Chondrocyte (in vitro differentiated cells): ENCODE measurements at regions not wholly inside any gene's neighbourhood (a gene's known extent, or its start where the extent isn't known, plus 50 kb on each side); places are given as distances from the start of the nearest gene placed in this dataset.

Source experiments
- DNase-seq: peaks from one replicate; pipeline ENCODE4 v3.0.0; 2021; ENCODE audit warnings: mixed read lengths, low spot score
- H3K27ac Mint-ChIP-seq: one replicate; pipeline ENCODE4 v1.8.0; 2021; ENCODE audit warnings: mild to moderate bottlenecking, moderate library complexity, mixed read lengths; ENCODE audit not compliant: unreplicated experiment
- H3K27me3 Mint-ChIP-seq: 2 replicates; pipeline ENCODE4 v1.8.0; 2021; ENCODE audit warnings: low read depth, mixed read lengths
- H3K36me3 Mint-ChIP-seq: 2 replicates; pipeline ENCODE4 v1.8.0; 2021; ENCODE audit warnings: low read depth, mixed read lengths
- H3K4me1 Mint-ChIP-seq: 2 replicates; pipeline ENCODE4 v1.8.0; 2021; ENCODE audit warnings: low read depth, mild to moderate bottlenecking, mixed read lengths
- H3K4me3 Mint-ChIP-seq: one replicate; pipeline ENCODE4 v1.8.0; 2021; ENCODE audit warnings: mild to moderate bottlenecking, moderate library complexity, mixed read lengths; ENCODE audit not compliant: unreplicated experiment
- H3K9me3 Mint-ChIP-seq: 2 replicates; pipeline ENCODE4 v1.8.0; 2021; ENCODE audit warnings: low read depth, mixed read lengths
- CTCF ChIP-seq: fragments of 200-600 bp; sonication (generic); IDR thresholded peaks from 2 replicates; pipeline ENCODE4 v1.5.0; 2021; ENCODE audit warnings: antibody characterized with exemption, mild to moderate bottlenecking, moderate library complexity

- H3K27me3 Mint-ChIP-seq: no peaks in the 10 kb centered on the region
- peaks cover 5% of the 10 kb centered on the region for H3K4me1 Mint-ChIP-seq
- H3K4me3 Mint-ChIP-seq: no peak overlapping the region
- H3K9me3 Mint-ChIP-seq: no peaks in the 10 kb centered on the region
- H3K27ac Mint-ChIP-seq: no peak overlapping the region
- no peak for DNase-seq
- no peaks in the 10 kb centered on the region for H3K36me3 Mint-ChIP-seq
- no peak for TF ChIP-seq CTCF
Measured at GRCh38 chr2:183866666-183867065, 731.7 kb upstream of the ZNF804A start.

GRCh38 chr2:183867206-183867605 lies 731.1 kb upstream of the ZNF804A start:
- H3K9me3 Mint-ChIP-seq: no peaks in the 10 kb centered on the region
- H3K4me1 Mint-ChIP-seq: peaks cover 5% of the 10 kb centered on the region
- no peaks in the 10 kb centered on the region for H3K27me3 Mint-ChIP-seq
- DNase-seq: no peak
- no peak overlapping the region for H3K4me3 Mint-ChIP-seq
- H3K36me3 Mint-ChIP-seq: no peaks in the 10 kb centered on the region
- no peak overlapping the region for H3K27ac Mint-ChIP-seq
- no peak for TF ChIP-seq CTCF

- H3K27ac Mint-ChIP-seq: no peak overlapping the region
- H3K4me3 Mint-ChIP-seq: no peak overlapping the region
Measured at GRCh38 chr2:183868153-183868552, 730.2 kb upstream of the ZNF804A start.

GRCh38 chr2:183868707-183869106 lies 729.6 kb upstream of the ZNF804A start:
- H3K4me1 Mint-ChIP-seq: peaks cover 5% of the 10 kb centered on the region

More at GRCh38 chr2:183868153-183868552, 730.2 kb upstream of the ZNF804A start:
- Mint-ChIP-seq H3K27me3 (peaks cover 5% of the 10 kb centered on the region), H3K4me1 (peaks cover 5% of the 10 kb centered on the region), H3K9me3 (no peaks in the 10 kb centered on the region), H3K36me3 (no peaks in the 10 kb centered on the region)
- no peak for TF ChIP-seq CTCF
- DNase-seq: no peak

GRCh38 chr2:183872131-183872530 lies 726.2 kb upstream of the ZNF804A start:
- H3K27ac Mint-ChIP-seq: no peak overlapping the region
- no peak for TF ChIP-seq CTCF
- no peaks in the 10 kb centered on the region for H3K36me3 Mint-ChIP-seq
- H3K4me3 Mint-ChIP-seq: no peak overlapping the region
- DNase-seq: no peak
- peaks cover 5% of the 10 kb centered on the region for H3K4me1 Mint-ChIP-seq
- H3K9me3 Mint-ChIP-seq: no peaks in the 10 kb centered on the region
- H3K27me3 Mint-ChIP-seq: peaks cover 6% of the 10 kb centered on the region

More at GRCh38 chr2:183868707-183869106, 729.6 kb upstream of the ZNF804A start:
- DNase-seq: no peak
- Mint-ChIP-seq H3K36me3 (no peaks in the 10 kb centered on the region), H3K27ac (no peak overlapping the region), H3K27me3 (peaks cover 6% of the 10 kb centered on the region), H3K9me3 (no peaks in the 10 kb centered on the region), H3K4me3 (no peak overlapping the region)
- TF ChIP-seq CTCF: no peak
